ENCODE measurements at regions not wholly inside any gene's neighbourhood (a gene's known extent, or its start where the extent isn't known, plus 50 kb on each side); places are given as distances from the start of the nearest gene placed in this dataset.

- CTCF ChIA-PET (ENCODE audit: partially characterized antibody) = no interaction called here
These were observed 74.2 kb upstream of the CT45A1 start for GRCh38 chrX:135639066-135639780.

More at GRCh38 chrX:135639066-135639780, 74.2 kb upstream of the CT45A1 start:
- H2BK20ac ChIP-seq (ENCODE audit: low read length) = no peak overlapping the region
- 69% methylated on average over 7 of the region's 7 CpGs; no CpG with 5 or more reads in 1 of the 2 experiments for WGBS, 2 experiments (ENCODE audit: extremely low coverage in 1 of 2, insufficient coverage in 1 of 2, insufficient read length in 1 of 2, insufficient replicate concordance in 2 of 2, low coverage in 1 of 2, low lambda C conversion rate in 2 of 2, missing lambda C conversion rate in 1 of 2)
- H3K79me2 ChIP-seq (ENCODE audit: control insufficient read depth in 1 of 2, insufficient read depth in 2 of 2, low read length in 2 of 2) = no peaks in the 10 kb centered on the region
- DNase-seq (ENCODE audit: low read depth in 1 of 2, low spot score in 2 of 2) (no peak), FAIRE-seq (no peak)
- no peaks in the 10 kb centered on the region for H3K36me3 ChIP-seq (ENCODE audit: control insufficient read depth in 2 of 4, insufficient read depth in 4 of 4, low read length in 3 of 4)
- no peaks in the 10 kb centered on the region for H3K4me1 ChIP-seq (replicated peaks in 1 of 4; ENCODE audit: control insufficient read depth in 3 of 4, insufficient read depth in 4 of 4, low read length in 3 of 4)
- no peak overlapping the region for H2AK5ac ChIP-seq (ENCODE audit: low read depth, low read length)
- peaks cover 6 to 21% of the 10 kb centered on the region in 2 experiments; a peak in 3 of 4 replicates for H3K9me3 ChIP-seq (ENCODE audit: insufficient read depth in 2 of 2, low read depth in 1 of 2, low read length in 1 of 2)
- H2AFZ ChIP-seq (ENCODE audit: low read length) = no peak overlapping the region
- no peaks in the 10 kb centered on the region for H3K27me3 ChIP-seq (replicated peaks in 1 of 4; ENCODE audit: control insufficient read depth in 3 of 4, extremely low read depth in 1 of 4, insufficient read depth in 3 of 4, low read length in 3 of 4)
- TF ChIP-seq CREB1 (IDR thresholded peaks at IDR 0.05) = no peak
- no peak for TF ChIP-seq POLR2AphosphoS5 (IDR thresholded peaks at IDR 0.05; ENCODE audit: low read depth, low read length)
- no peak for TF ChIP-seq FOSL1 (IDR thresholded peaks at IDR 0.05; ENCODE audit: insufficient read depth, low read depth, low read length)
- no peak for TF ChIP-seq MAFK (IDR thresholded peaks at IDR 0.05; ENCODE audit: low read depth, low read length)
- TF ChIP-seq SAP30 (IDR thresholded peaks at IDR 0.05; ENCODE audit: insufficient read depth, insufficient replicate concordance, low read length) = no peak
- no peak for TF ChIP-seq TAF1 (IDR thresholded peaks at IDR 0.05; ENCODE audit: low read depth, low read length)
- no peak for TF ChIP-seq JUN (IDR thresholded peaks at IDR 0.05; ENCODE audit: low read depth, low read length)
- H3K56ac ChIP-seq (replicated peaks; ENCODE audit: insufficient read length, low read depth, low read length) = no peak overlapping the region
- H3K27ac ChIP-seq (ENCODE audit: low read depth, low read length) = no peak overlapping the region
- no peaks in the 10 kb centered on the region for H4K20me1 ChIP-seq (replicated peaks in 1 of 2; ENCODE audit: control insufficient read depth in 1 of 2, insufficient read depth in 2 of 2, low read length in 2 of 2)
- POLR2A ChIA-PET (ENCODE audit: partially characterized antibody) = no interaction called here
- H4K91ac ChIP-seq (replicated peaks; ENCODE audit: insufficient read length, low read length) = no peak overlapping the region
- H3K23ac ChIP-seq (ENCODE audit: insufficient read length) = no peak overlapping the region
- no peak overlapping the region for H3K4me2 ChIP-seq (ENCODE audit: insufficient read depth in 1 of 2, low read depth in 2 of 2, low read length in 2 of 2)
- H2BK5ac ChIP-seq (ENCODE audit: low read depth, low read length) = no peak overlapping the region
- no peak overlapping the region for H3K4me3 ChIP-seq (ENCODE audit: extremely low read depth in 1 of 4, insufficient read depth in 2 of 4, low read depth in 3 of 4, low read length in 4 of 4)
- no peak overlapping the region for H2BK120ac ChIP-seq (replicated peaks; ENCODE audit: low read depth, low read length)
- H3K14ac ChIP-seq (ENCODE audit: insufficient read length) = no peak overlapping the region
- no peak overlapping the region for H2BK15ac ChIP-seq (ENCODE audit: low read length)
- H3K79me1 ChIP-seq (ENCODE audit: low read depth, low read length) = no peaks in the 10 kb centered on the region
- no peak overlapping the region for H4K5ac ChIP-seq (ENCODE audit: insufficient read length, low read depth, low read length)
- no peak overlapping the region for H4K8ac ChIP-seq (ENCODE audit: extremely low read depth, insufficient read depth, low read length)
- H3K9ac ChIP-seq (replicated peaks in 1 of 4; ENCODE audit: extremely low read depth in 1 of 4, low read depth in 3 of 4, low read length in 3 of 4) = no peak overlapping the region
- no peaks in the 10 kb centered on the region for H3K23me2 ChIP-seq (ENCODE audit: low read depth, low read length)
- H2BK12ac ChIP-seq (ENCODE audit: low read depth, low read length) = no peak overlapping the region
- no peak overlapping the region for H3K4ac ChIP-seq (replicated peaks; ENCODE audit: insufficient read length, low read depth, low read length)
- no peak overlapping the region for H3K18ac ChIP-seq (ENCODE audit: extremely low read depth, low read length)

All from H1 (cell line).